MM.1S (cell line): ENCODE measurements at regions not wholly inside any gene's neighbourhood (a gene's known extent, or its start where the extent isn't known, plus 50 kb on each side); places are given as distances from the start of the nearest gene placed in this dataset.

Source experiments
- DNase-seq: peaks from one replicate; pipeline ENCODE4 v3.0.0-alpha.2; 2015
- H2AFZ ChIP-seq: fragments of 300-600 bp; sonication (generic); 2 replicates; pipeline ENCODE4 v1.6.0; 2016; ENCODE audit warnings: antibody characterized with exemption, low read length
- H3F3A ChIP-seq: fragments of 300-600 bp; sonication (generic); 2 replicates; pipeline ENCODE4 v1.6.1; 2016; ENCODE audit warnings: mild to moderate bottlenecking, antibody characterized with exemption, low read length, moderate library complexity, mixed read lengths; ENCODE audit not compliant: insufficient read depth
- H3K27ac ChIP-seq: fragments of 300-600 bp; sonication (generic); 2 replicates; pipeline ENCODE4 v1.5.1; 2016; ENCODE audit warnings: mild to moderate bottlenecking, low read length
- H3K27me3 ChIP-seq: fragments of 300-600 bp; sonication (generic); replicated peaks from 2 replicates; pipeline ENCODE4 v1.6.0; 2016; ENCODE audit warnings: low read length; ENCODE audit not compliant: insufficient read depth
- H3K36me3 ChIP-seq: fragments of 300-600 bp; sonication (generic); replicated peaks from 2 replicates; pipeline ENCODE4 v1.6.1; 2016; ENCODE audit warnings: mild to moderate bottlenecking, low read length, mixed read lengths; ENCODE audit not compliant: insufficient read depth
- H3K4me1 ChIP-seq: fragments of 300-600 bp; sonication (generic); 2 replicates; pipeline ENCODE4 v1.6.1; 2016; ENCODE audit warnings: low read length, mixed read lengths
- H3K4me2 ChIP-seq: fragments of 300-600 bp; sonication (generic); 2 replicates; pipeline ENCODE4 v1.6.0; 2016; ENCODE audit warnings: low read depth, low read length
- H3K4me3 ChIP-seq: fragments of 300-600 bp; sonication (generic); 2 replicates; pipeline ENCODE4 v1.5.1; 2016; ENCODE audit warnings: low read length, mixed read lengths
- H3K79me2 ChIP-seq: fragments of 300-600 bp; sonication (generic); 2 replicates; pipeline ENCODE4 v1.6.1; 2016; ENCODE audit warnings: mixed run types, low read length, mixed read lengths
- H3K9ac ChIP-seq: fragments of 300-600 bp; sonication (generic); 2 replicates; pipeline ENCODE4 v1.6.1; 2016; ENCODE audit warnings: low read length, mixed read lengths
- H3K9me2 ChIP-seq: fragments of 300-600 bp; sonication (generic); replicated peaks from 2 replicates; pipeline ENCODE4 v1.6.1; 2016; ENCODE audit warnings: mild to moderate bottlenecking, low read length, mixed read lengths; ENCODE audit not compliant: insufficient read depth
- H3K9me3 ChIP-seq: fragments of 300-600 bp; sonication (generic); replicated peaks from 2 replicates; pipeline ENCODE4 v1.6.1; 2016; ENCODE audit warnings: mild to moderate bottlenecking, low read length, mixed read lengths; ENCODE audit not compliant: insufficient read depth
- H4K20me1 ChIP-seq: fragments of 300-600 bp; sonication (generic); 2 replicates; pipeline ENCODE4 v1.6.1; 2016; ENCODE audit warnings: mild to moderate bottlenecking, low read length, moderate library complexity, mixed read lengths; ENCODE audit not compliant: insufficient read depth
- CTCF ChIP-seq: fragments of 300-600 bp; sonication (generic); IDR thresholded peaks from 2 replicates; pipeline ENCODE4 v1.5.1; 2016; ENCODE audit warnings: antibody characterized with exemption, low read length, mixed read lengths
- EZH2 ChIP-seq: fragments of 300-600 bp; sonication (generic); optimal IDR thresholded peaks from 2 replicates; pipeline ENCODE3; 2017; ENCODE audit warnings: low read depth, mild to moderate bottlenecking, antibody characterized with exemption, low read length, mixed read lengths
- EZH2phosphoT487 ChIP-seq: fragments of 300-600 bp; sonication (generic); IDR thresholded peaks from 2 replicates; pipeline ENCODE4 v1.6.1; 2018; ENCODE audit warnings: antibody characterized with exemption, low read length

GRCh38 chr10:130647341-130647740 is 511.1 kb downstream of the GLRX3 start:
- H3K9me3 ChIP-seq: no peaks in the 10 kb centered on the region
- H3K4me2 ChIP-seq: no peak overlapping the region
- H3K79me2 ChIP-seq: no peaks in the 10 kb centered on the region
- DNase-seq: no peak
- H3K27ac ChIP-seq: no peak overlapping the region
- H4K20me1 ChIP-seq: no peaks in the 10 kb centered on the region
- H3K4me3 ChIP-seq: no peak overlapping the region
- TF ChIP-seq CTCF: no peak
- TF ChIP-seq EZH2: no peak
- no peak for TF ChIP-seq EZH2phosphoT487
- H3K4me1 ChIP-seq: no peaks in the 10 kb centered on the region
- no peaks in the 10 kb centered on the region for H3K27me3 ChIP-seq
- H3K9ac ChIP-seq: no peak overlapping the region
- no peaks in the 10 kb centered on the region for H3F3A ChIP-seq
- H3K36me3 ChIP-seq: no peaks in the 10 kb centered on the region
- H3K9me2 ChIP-seq: no peaks in the 10 kb centered on the region
- H2AFZ ChIP-seq: no peak overlapping the region

- no peak for DNase-seq
- Histone ChIP-seq H3K36me3 (no peaks in the 10 kb centered on the region), H3K9me2 (no peaks in the 10 kb centered on the region), H3K4me3 (no peak overlapping the region), H3F3A (no peaks in the 10 kb centered on the region), H3K9ac (no peak overlapping the region), H3K9me3 (no peaks in the 10 kb centered on the region), H3K4me1 (no peaks in the 10 kb centered on the region), H3K27me3 (no peaks in the 10 kb centered on the region), H3K27ac (no peak overlapping the region), H4K20me1 (no peaks in the 10 kb centered on the region), H3K4me2 (no peak overlapping the region), H3K79me2 (no peaks in the 10 kb centered on the region), H2AFZ (no peak overlapping the region)
- no peak for TF ChIP-seq EZH2
- TF ChIP-seq CTCF: no peak
- TF ChIP-seq EZH2phosphoT487: no peak
Observed at GRCh38 chr10:130648807-130649206, 512.6 kb downstream of the GLRX3 start.

GRCh38 chr10:130652544-130652943 is 516.4 kb downstream of the GLRX3 start:
- DNase-seq: no peak
- H4K20me1 ChIP-seq: no peaks in the 10 kb centered on the region
- no peak overlapping the region for H3K27ac ChIP-seq

More at GRCh38 chr10:130652544-130652943, 516.4 kb downstream of the GLRX3 start:
- no peaks in the 10 kb centered on the region for H3K79me2 ChIP-seq
- H3K36me3 ChIP-seq: no peaks in the 10 kb centered on the region
- H3F3A ChIP-seq: no peaks in the 10 kb centered on the region
- no peaks in the 10 kb centered on the region for H3K9me3 ChIP-seq
- no peak for TF ChIP-seq CTCF
- TF ChIP-seq EZH2: no peak
- no peak for TF ChIP-seq EZH2phosphoT487
- H3K9me2 ChIP-seq: no peaks in the 10 kb centered on the region
- H3K9ac ChIP-seq: no peak overlapping the region
- no peak overlapping the region for H3K4me2 ChIP-seq
- no peaks in the 10 kb centered on the region for H3K27me3 ChIP-seq
- no peak overlapping the region for H3K4me3 ChIP-seq
- H3K4me1 ChIP-seq: no peaks in the 10 kb centered on the region
- H2AFZ ChIP-seq: no peak overlapping the region
